Transverse colon (tissue), 4 donors: ENCODE measurements at regions not wholly inside any gene's neighbourhood (a gene's known extent, or its start where the extent isn't known, plus 50 kb on each side); places are given as distances from the start of the nearest gene placed in this dataset.

ENCODE experiments used
- DNase-seq: peaks from one replicate; pipeline ENCODE4 v3.0.0-alpha.2; 2019
- H3K27ac ChIP-seq, 4 donors: fragments of 200-600 bp; sonication (generic); 2 replicates each; pipeline ENCODE4 v1.5.1; 2016 to 2018; ENCODE audit warnings: inconsistent platforms in 4 of 4
- H3K27me3 ChIP-seq: fragments of 200-600 bp; sonication (generic); 2 replicates; pipeline ENCODE4 v1.5.1; 2017; ENCODE audit warnings: inconsistent platforms
- H3K36me3 ChIP-seq, 4 donors: fragments of 200-600 bp; sonication (generic); 2 replicates each; pipeline ENCODE4 v1.5.1; 2017 to 2019; ENCODE audit warnings: inconsistent platforms in 4 of 4
- H3K4me1 ChIP-seq, 4 donors: fragments of 200-600 bp; sonication (generic); 2 replicates each; pipeline ENCODE4 v1.5.1; 2017 to 2020; ENCODE audit warnings: inconsistent platforms in 4 of 4
- H3K4me3 ChIP-seq, 4 donors: fragments of 200-600 bp; sonication (generic); 1 replicate in 1 of 4; 2 replicates in 3 of 4; pipeline versions ENCODE4 v1.5.1 to v1.6.1; 2017 to 2019; ENCODE audit warnings: inconsistent platforms in 4 of 4
- H3K9me3 ChIP-seq, 2 donors: fragments of 200-600 bp; sonication (generic); 2 replicates each; pipeline ENCODE4 v1.5.1; 2017 to 2019; ENCODE audit warnings: inconsistent platforms in 2 of 2
- EP300 ChIP-seq: sonication (generic); formaldehyde crosslinking; IDR thresholded peaks from one replicate; pipeline ENCODE4 v1.6.1; 2017; ENCODE audit warnings: antibody characterized with exemption, low read depth
- POLR2A ChIP-seq: fragments of 450-650 bp; IDR thresholded peaks from one replicate; pipeline ENCODE4 v1.6.1; 2016; ENCODE audit warnings: antibody characterized with exemption, mild to moderate bottlenecking, moderate library complexity
- POLR2AphosphoS5 ChIP-seq, 3 donors: sonication (generic); formaldehyde crosslinking; IDR thresholded peaks; one replicate each; pipeline ENCODE4 v1.6.1; 2016; ENCODE audit warnings: antibody characterized with exemption in 3 of 3
- WGBS, 2 donors: methylation state at CpG; one replicate each; pipeline ENCODE4 v1.1.5; 2018; ENCODE audit warnings: low coverage in 1 of 2; 5-methylcytosine and 5-hydroxymethylcytosine counted together
- in situ Hi-C, 4 donors: fragments of 200-750 bp; cut with MboI; loops; one replicate each; pipeline versions ENCODE4 v1.15.0 to v1.15.1; 2017; ENCODE audit warnings: low sequenced_read_pairs in 3 of 4, low pct_ligation_motif_present in 1 of 4, low pct_unique_long_range_greater_than_20kb in 1 of 4
- intact Hi-C: fragments of 100-400 bp; cut with DNase I; formaldehyde crosslinking; loops from one replicate; pipeline ENCODE4 v1.15.1; 2023; ENCODE audit warnings: low total_unique reads
- TF ChIP-seq, protein P1 (sequence below), 5 experiments: fragments of 200-600 bp in 3 of 5; fragments of 450-650 bp in 2 of 5; sonication (generic) in 3 of 5; IDR thresholded peaks; 1 replicate in 2 of 5; 2 replicates in 3 of 5; pipeline ENCODE4 v1.5.1; 2016 to 2017; ENCODE audit warnings: antibody characterized with exemption in 5 of 5, inconsistent platforms in 3 of 5, mild to moderate bottlenecking in 2 of 5, moderate library complexity in 1 of 5

DNA sequence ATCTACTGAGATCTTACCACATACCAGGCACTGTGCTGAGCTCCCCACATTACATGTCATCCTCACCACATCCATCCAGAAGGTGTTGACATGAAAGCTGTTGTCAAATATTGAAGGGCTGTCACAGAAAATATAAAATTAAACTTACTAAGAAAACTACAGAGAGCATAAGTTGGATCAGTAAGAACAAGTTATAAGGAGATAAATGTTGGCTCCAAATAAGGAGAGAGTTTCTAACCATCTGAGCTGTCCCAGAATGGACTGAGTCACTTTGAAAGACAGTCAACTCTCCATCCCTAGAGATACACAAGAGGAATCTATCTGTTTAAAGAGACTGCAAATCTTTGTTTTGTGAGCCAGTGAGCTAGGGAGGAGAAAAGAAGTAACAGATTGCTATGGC lies 169.8 kb downstream of the DRD1 start:
- no peak overlapping the region for H3K27ac ChIP-seq
- in situ Hi-C loops (no loop called here), intact Hi-C loops (no loop called here)
- H3K9me3 ChIP-seq: no peaks in the 10 kb centered on the region
- no peaks in the 10 kb centered on the region for H3K27me3 ChIP-seq
- H3K4me3 ChIP-seq: no peak overlapping the region
- no peaks in the 10 kb centered on the region for H3K4me1 ChIP-seq
- no peaks in the 10 kb centered on the region for H3K36me3 ChIP-seq
- TF ChIP-seq, protein P1, sequence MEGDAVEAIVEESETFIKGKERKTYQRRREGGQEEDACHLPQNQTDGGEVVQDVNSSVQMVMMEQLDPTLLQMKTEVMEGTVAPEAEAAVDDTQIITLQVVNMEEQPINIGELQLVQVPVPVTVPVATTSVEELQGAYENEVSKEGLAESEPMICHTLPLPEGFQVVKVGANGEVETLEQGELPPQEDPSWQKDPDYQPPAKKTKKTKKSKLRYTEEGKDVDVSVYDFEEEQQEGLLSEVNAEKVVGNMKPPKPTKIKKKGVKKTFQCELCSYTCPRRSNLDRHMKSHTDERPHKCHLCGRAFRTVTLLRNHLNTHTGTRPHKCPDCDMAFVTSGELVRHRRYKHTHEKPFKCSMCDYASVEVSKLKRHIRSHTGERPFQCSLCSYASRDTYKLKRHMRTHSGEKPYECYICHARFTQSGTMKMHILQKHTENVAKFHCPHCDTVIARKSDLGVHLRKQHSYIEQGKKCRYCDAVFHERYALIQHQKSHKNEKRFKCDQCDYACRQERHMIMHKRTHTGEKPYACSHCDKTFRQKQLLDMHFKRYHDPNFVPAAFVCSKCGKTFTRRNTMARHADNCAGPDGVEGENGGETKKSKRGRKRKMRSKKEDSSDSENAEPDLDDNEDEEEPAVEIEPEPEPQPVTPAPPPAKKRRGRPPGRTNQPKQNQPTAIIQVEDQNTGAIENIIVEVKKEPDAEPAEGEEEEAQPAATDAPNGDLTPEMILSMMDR (IDR thresholded peaks at IDR 0.05): no peak
- TF ChIP-seq EP300 (no peak), POLR2AphosphoS5 (IDR thresholded peaks at IDR 0.05) (no peak), POLR2A (no peak)
- no peak for DNase-seq

DNA sequence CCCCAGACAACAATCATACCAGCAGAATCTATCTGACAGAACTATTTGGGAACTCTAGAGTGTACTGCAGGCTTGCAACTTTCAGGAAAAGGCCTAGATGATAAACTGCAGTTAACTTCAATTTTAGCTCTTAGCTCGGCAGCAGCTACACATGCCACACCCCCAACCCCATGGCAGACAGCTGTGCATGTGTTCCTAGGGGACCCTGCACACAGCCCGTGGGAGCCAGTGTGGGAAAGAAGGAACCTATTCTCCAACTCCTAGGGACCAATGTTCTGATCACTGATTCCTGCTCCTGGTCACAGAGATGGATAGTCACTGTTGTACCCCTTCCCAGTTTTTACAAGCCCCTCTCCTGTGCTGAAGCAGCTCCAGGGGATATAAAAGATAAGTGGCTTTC lies 179.6 kb downstream of the DRD1 start:
- no peaks in the 10 kb centered on the region for H3K4me1 ChIP-seq
- TF ChIP-seq, protein P1 (IDR thresholded peaks at IDR 0.05): no peak
- TF ChIP-seq EP300: no peak
- TF ChIP-seq POLR2AphosphoS5 (IDR thresholded peaks at IDR 0.05): no peak
- no peak for TF ChIP-seq POLR2A
- in situ Hi-C loops (no loop called here), intact Hi-C loops (no loop called here)
- H3K27ac ChIP-seq: no peak overlapping the region
- DNase-seq: no peak
- H3K9me3 ChIP-seq: no peaks in the 10 kb centered on the region
- H3K27me3 ChIP-seq: no peaks in the 10 kb centered on the region
- 62% methylated on average over 2 of the region's 2 CpGs; no CpG with 5 or more reads in 1 of the 2 donors for WGBS, 2 donors
- H3K36me3 ChIP-seq: no peaks in the 10 kb centered on the region
- no peak overlapping the region for H3K4me3 ChIP-seq

DNA sequence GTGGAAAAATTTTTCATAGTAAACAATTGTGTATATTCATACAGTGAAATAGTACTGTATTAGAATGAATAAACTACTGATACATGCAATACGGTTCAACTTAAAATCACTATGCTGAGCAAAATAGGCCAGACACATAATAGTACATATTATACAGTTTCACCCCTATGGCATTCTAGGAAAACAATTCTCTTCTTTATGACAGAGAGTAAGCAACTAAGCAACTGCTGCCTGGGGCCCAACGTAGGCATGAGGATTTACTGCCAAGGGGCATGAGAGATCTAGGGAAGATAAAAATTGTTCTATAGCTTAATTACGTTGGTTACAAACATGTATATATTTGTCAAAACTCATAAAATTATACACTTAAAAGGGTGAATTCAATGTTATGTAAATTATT lies 180.2 kb downstream of the DRD1 start:
- DNase-seq: no peak
- Histone ChIP-seq H3K27me3 (no peaks in the 10 kb centered on the region), H3K9me3 (no peaks in the 10 kb centered on the region), H3K36me3 (no peaks in the 10 kb centered on the region), H3K4me1 (no peaks in the 10 kb centered on the region), H3K4me3 (no peak overlapping the region), H3K27ac (no peak overlapping the region)
- TF ChIP-seq POLR2AphosphoS5 (IDR thresholded peaks at IDR 0.05): no peak
- TF ChIP-seq, protein P1 (IDR thresholded peaks at IDR 0.05): no peak
- TF ChIP-seq POLR2A: no peak
- intact Hi-C loops: no loop called here
- WGBS, 2 donors: 84 to 96% methylated on average over 2 to 3 of the region's 3 CpGs
- in situ Hi-C loops: no loop called here

DNA sequence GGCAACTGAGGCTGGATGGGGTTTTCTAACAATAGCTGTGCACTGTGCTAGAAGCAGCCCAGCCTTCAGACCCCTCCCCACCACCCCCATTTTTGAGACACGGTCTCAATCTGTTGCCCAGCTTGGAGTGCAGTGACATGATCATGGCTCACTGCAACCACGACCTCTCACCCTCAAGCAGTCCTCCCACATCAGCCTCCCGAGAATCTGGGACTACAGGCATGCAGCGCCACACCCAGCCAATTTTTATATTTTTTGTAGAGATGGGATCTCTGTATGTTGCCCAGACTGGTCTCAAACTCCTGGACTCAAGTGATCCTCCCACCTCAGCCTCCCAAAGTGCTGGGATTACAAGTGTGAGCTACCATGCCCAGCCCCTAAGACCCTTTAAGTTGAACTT lies 182.5 kb downstream of the DRD1 start:
- in situ Hi-C loops: no loop called here
- WGBS, 2 donors: 74% methylated on average over 4 of the region's 4 CpGs; no CpG with 5 or more reads in 1 of the 2 donors
- intact Hi-C loops: no loop called here

More for the DNA sequence above, 182.5 kb downstream of the DRD1 start:
- H3K36me3 ChIP-seq: no peaks in the 10 kb centered on the region
- no peaks in the 10 kb centered on the region for H3K4me1 ChIP-seq
- no peak overlapping the region for H3K4me3 ChIP-seq
- DNase-seq: no peak
- no peak for TF ChIP-seq EP300
- TF ChIP-seq, protein P1 (IDR thresholded peaks at IDR 0.05): no peak
- no peak for TF ChIP-seq POLR2A
- no peak for TF ChIP-seq POLR2AphosphoS5 (IDR thresholded peaks at IDR 0.05)
- no peaks in the 10 kb centered on the region for H3K9me3 ChIP-seq
- H3K27me3 ChIP-seq: no peaks in the 10 kb centered on the region
- no peak overlapping the region for H3K27ac ChIP-seq
